NCI-H345 treated with DMSO at 0.1 percent for 48 hours (cell line): ENCODE measurements at regions not wholly inside any gene's neighbourhood (a gene's known extent, or its start where the extent isn't known, plus 50 kb on each side); places are given as distances from the start of the nearest gene placed in this dataset.

Experiments used
- DNase-seq: peaks from one replicate; lab custom pipeline; 2025; ENCODE audit not compliant: unreplicated experiment; lab: John Stamatoyannopoulos, UW

GRCh38 chr5:26674846-26675245 is 363.5 kb downstream of the CDH9 start:
- peak; percentile 52 for DNase-seq

GRCh38 chr5:26669523-26669922 is 368.9 kb downstream of the CDH9 start:
- DNase-seq = no peak

DNA sequence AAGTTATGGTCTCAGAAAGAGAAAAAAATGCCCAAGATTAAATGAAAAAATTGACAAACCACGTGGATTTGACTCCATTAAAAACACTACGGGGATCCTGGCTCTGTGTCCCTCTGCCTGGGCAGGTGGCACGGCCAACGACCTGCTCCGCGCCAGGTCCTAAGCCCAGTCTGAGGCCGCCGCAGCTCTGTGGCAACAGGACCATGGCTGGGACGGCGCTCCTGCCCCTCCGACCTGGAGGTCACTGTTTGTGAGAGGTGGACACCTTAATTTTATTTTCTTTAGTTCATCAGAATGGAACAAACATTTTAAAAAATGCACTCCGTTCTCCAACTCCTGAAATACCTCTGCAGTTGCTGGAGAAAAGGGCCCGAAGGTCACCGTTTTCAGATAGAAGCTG is 369.4 kb downstream of the CDH9 start:
- no peak for DNase-seq

DNA sequence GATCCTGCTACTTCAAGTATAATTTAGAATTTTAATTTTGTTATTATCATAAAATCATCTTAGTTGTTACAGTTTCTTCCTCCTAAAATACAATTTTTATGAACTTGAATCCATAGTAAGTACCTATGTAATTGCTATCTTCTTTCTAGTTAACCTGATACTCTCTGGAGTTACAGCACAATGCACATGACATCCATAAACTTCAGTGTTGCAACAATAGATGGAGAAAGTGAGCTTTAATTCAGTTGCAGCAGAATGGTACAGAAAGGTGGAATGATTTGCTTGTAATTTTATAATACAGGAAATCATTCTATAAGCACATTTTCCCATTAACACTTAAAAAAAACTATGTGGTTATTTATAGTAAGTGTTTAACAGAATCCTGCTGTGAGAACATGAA is 372.0 kb downstream of the CDH9 start:
- DNase-seq = peak; percentile 25

GRCh38 chr5:26663500-26663899 is 374.9 kb downstream of the CDH9 start:
- no peak for DNase-seq

GRCh38 chr5:26662806-26663360 is 375.5 kb downstream of the CDH9 start:
- no peak for DNase-seq

GRCh38 chr5:26660116-26660515 is 378.3 kb downstream of the CDH9 start:
- no peak for DNase-seq

DNA sequence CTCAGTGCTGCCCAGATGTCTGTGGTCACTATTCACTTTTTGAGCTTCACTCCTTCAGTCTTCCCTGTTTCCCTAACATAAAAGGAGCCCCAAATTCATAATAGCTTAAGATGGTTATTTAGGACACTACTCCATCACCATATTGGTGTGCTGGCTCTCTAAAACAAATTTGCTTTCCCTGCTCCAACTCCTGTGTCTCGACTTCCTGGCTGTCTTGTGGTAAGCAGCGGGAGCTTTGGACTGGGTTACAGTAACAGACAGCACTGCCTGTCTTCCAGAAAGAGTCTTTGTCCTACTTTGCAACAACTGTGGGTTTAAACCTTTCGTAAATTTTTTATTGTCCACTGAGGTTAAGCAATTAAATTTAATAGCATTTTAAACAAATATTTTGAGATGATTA is 389.4 kb downstream of the CDH9 start:
- DNase-seq = no peak

- no peak for DNase-seq
Observed at GRCh38 chr5:26647781-26648180, 390.6 kb downstream of the CDH9 start.

- no peak for DNase-seq
Observed at GRCh38 chr5:26645659-26646058, 392.7 kb downstream of the CDH9 start.

DNA sequence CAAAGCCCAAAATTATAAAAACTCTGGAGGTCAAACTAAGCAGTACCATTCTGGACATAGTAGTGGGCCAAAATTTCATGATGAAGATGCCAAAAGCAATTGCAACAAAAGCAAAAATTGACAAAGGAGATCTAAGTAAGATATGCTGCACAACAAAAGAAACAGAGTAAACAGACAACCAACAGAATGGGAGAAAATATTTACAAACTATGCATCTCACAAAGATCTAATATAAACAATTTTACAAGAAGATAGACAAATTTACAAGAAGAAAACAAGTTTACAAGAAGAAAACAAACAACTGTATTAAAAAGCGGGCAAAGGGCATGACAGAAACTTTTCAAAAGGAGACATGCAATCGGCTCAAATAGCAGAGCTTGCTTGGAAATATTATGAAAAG is 396.9 kb downstream of the CDH9 start:
- no peak for DNase-seq

DNA sequence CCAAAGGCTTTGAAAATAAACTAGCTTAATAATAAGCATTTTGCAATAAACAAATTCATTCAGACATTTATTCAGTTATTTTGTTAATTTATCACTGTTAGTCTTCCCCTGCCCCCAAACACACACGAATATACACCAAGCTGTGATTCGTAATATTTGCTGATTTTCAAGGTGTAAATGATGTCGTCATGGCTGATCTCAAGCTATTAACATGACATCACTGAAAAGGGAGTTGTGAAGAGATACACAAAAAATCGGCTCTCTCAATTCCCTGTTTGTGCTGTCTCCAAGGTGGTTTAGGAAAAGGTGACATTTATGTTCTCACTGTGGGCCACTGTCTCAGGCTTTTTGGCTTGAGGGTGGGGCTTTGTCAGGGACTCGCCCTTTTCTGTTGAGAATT is 413.3 kb downstream of the CDH9 start:
- DNase-seq = no peak

DNA sequence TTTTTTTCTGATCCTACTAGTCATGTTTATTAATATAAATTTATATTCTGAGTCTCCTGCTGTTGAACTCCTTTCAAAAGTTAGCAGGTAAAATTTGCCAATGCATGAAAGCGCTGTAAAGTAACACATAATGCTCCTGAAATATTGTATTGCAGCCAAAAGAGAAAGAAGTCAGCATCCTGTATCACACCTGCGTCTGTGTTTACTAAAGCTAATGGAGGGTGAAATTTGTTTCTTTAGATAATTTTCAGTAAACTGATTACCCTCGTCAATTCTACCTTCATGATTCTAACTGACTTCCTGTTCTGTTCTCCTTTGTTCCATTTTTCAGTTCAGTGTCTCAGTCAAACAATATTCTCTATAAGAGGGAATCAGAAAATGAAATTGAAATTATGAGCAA is 415.4 kb downstream of the CDH9 start:
- DNase-seq = peak; percentile 89

DNA sequence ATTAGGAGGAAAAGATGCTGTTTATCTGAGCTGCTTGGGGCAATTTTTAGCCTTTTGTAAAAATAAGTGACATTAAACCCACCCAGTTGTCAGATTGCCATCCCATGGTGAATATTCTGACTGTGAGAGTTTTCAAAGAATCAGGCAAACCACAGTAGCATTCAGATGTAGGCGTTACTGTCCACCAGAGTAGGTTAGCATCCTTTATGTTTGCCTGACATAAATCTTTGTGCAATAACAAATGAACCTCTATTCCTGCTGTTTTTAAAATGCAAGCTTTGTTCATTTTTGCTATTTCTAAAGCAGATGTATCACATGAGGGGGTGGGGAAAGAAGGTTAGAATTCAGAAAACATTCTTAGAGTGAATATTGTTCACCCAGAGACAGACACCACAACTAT is 427.8 kb downstream of the CDH9 start:
- no peak for DNase-seq

DNA sequence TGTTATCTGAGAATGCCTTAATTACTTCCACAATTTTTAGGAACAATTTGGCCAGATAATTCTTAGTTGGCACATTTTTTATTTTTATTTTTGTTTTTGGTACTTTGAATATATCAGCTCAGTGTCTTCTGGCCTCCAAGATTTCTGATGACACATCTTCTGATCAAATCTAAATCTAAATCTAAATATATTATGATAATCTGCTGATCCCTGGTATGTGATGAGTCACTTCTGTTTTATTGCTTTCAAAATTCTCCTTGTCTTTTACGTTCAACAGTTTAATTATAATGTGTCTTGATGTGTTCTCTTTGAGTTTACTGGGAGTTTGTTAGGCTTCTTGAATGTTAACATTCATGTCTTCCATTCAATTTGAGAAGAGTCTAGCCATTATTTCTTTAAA is 436.8 kb downstream of the CDH9 start:
- no peak for DNase-seq

DNA sequence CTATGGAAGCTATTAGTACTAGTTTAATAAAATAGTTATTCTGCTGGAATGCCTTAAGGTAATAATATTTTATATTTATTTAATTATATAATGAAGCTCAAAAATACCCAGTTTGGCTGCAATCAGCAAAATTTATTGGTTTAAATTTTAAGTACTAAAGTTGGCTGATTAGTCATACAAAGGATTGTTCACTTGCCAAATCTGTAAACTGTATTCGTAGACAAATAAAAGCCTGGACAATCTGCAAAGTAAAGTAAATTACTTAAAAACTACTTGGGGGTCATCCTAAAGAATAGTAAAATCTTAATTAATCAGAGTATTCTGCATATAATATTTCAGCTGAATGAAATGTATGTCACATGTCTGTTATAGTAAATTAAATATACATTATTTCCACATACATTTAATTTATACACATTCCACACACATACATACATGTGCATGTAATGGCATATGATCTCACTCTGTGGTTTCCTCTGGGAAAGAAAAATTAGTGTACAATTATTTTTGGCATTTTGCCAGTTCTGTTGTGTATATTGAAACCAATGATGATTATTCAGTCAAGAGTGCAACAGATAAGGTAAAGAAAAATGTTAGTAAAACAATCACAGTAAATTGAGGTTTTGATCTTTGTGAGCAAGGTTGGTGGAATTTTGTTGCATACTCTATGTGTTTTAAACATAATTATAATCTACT is 455.9 kb downstream of the CDH9 start:
- DNase-seq = no peak

- DNase-seq = no peak
Observed at GRCh38 chr5:26579712-26580111, 458.7 kb downstream of the CDH9 start.

DNA sequence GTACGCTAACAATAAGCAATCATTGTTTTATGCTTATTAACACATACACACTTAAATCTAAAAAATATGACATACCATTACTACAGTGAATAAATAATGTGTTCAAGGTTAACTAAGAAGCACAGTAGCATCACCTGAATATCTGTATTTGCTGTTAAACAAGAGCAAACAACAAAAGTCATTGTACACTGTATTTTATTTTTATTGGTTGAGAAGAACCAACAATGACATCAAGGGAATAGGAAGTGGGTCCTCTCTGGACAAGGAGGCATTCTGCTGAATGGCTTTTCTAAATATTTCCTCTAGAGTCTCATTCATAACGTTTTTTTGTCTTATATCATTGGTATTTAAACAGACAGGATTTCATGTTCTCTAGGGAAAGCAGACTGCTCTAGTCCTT is 460.4 kb downstream of the CDH9 start:
- DNase-seq = no peak

DNA sequence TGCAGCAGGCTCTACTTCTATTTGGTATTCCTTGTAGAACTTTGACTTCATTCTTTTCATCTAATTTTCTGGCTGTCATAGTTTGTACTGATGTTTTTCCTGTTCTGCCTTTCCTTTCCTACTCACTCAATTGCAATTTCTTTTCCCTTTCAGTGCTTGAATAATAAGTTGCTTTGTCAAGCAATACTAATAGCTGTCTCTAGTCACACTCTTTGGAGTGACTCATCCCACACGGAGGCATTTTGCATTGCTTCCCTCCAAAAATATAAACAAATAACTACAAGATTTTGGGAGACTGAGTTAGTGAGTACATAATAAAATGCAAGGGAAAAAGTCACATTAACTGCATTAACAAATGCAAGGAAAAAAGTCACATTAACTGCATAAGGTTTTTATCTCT is 465.9 kb downstream of the CDH9 start:
- no peak for DNase-seq

GRCh38 chr5:26569929-26570258 is 468.5 kb downstream of the CDH9 start:
- no peak for DNase-seq

DNA sequence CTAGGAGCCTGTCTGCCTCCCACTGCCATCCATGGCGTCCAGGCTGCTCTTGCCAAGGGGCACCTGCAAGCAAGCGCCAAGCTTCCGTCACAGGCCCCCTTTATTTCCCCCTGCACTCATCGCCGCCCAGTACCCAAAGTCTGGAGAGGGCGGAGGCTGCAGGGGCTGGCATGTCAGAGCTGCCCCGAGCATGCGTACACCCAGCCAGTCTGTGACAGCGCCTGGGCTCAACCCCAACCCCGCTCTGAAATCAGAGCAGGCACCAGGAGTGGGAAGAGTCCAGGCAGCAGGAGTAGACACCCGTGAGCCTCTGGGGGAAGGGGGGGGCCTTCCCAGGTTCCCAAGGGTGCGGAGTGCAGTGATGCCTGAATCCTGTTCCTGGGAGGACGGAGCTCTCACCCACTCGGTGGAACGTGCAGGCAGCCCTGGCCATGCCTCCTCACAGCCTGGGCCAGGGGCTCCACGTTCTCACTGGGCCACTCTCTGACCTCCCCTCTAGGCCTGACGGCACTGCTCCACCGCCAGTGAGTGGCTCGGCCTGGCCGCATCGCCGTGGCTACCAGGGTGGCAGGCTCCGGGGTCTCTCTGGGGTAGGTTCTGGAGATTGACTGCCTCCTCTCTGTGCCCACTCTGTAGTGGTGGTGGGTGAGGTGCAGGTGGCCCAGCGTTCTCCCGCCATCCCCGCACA is 469.0 kb downstream of the CDH9 start:
- DNase-seq = no peak

- no peak for DNase-seq
Observed at GRCh38 chr5:26568316-26568715, 470.1 kb downstream of the CDH9 start.

DNA sequence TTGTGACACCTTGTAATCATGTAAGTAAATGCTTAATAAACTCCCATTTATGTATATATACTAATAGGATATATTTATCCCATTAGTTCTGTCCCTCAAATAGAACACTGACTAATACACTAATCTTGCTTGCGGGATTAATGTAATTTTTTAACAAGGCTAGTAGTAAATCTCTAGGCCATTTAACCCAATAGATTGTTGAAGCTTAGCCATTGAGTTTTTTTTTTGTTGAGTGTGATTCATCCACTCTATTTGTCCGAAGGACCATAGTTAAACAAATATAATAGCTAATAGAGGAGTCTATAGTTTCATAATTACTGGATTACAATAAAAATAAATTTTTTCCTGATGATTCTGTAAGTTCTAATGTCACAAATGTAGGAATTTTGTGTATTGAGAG is 474.4 kb downstream of the CDH9 start:
- DNase-seq = no peak
